ENCODE measurements at regions not wholly inside any gene's neighbourhood (a gene's known extent, or its start where the extent isn't known, plus 50 kb on each side); places are given as distances from the start of the nearest gene placed in this dataset.

- H3K27me3 ChIP-seq, result peaks cover 0 to 5% (median 0%) of the 10 kb centered on the region in 9 donors
- H3K27ac ChIP-seq, result no peak overlapping the region
- no peaks in the 10 kb centered on the region for H3K4me1 ChIP-seq
- H3K36me3 ChIP-seq, result no peaks in the 10 kb centered on the region
- DNase-seq, result no peak
- intact Hi-C loops (cut with DNase I), result no loop called here
- H3K4me3 ChIP-seq, result no peak overlapping the region
- WGBS, 4 donors, result 70 to 75% (median 71%) methylated on average over 4 of the region's 4 CpGs
- TF ChIP-seq CTCF (IDR thresholded peaks at IDR 0.05), result no peak
- TF ChIP-seq POLR2A (IDR thresholded peaks at IDR 0.05), result no peak
- H3K9me3 ChIP-seq, result no peaks in the 10 kb centered on the region
- no peak for ATAC-seq
Measured at GRCh38 chr16:5378531-5378930, 280.9 kb upstream of the EEF2KMT start.

GRCh38 chr16:5377280-5377898, 279.8 kb upstream of the EEF2KMT start:
- intact Hi-C loops (cut with DNase I), result no loop called here
- peaks cover 0 to 5% (median 0%) of the 10 kb centered on the region in 9 donors for H3K27me3 ChIP-seq
- WGBS, 4 donors, result 38 to 42% (median 39%) methylated on average over 10 of the region's 10 CpGs

GRCh38 chr16:5374184-5374583, 276.6 kb upstream of the EEF2KMT start:
- no peaks in the 10 kb centered on the region for H3K36me3 ChIP-seq
- 63 to 71% (median 68%) methylated on average over 4 of the region's 4 CpGs for WGBS, 4 donors
- no peak overlapping the region for H3K27ac ChIP-seq
- H3K4me1 ChIP-seq, result no peaks in the 10 kb centered on the region
- peaks cover 0 to 5% (median 0%) of the 10 kb centered on the region in 9 donors for H3K27me3 ChIP-seq
- no peaks in the 10 kb centered on the region for H3K9me3 ChIP-seq
- ATAC-seq (no peak), DNase-seq (no peak)
- intact Hi-C loops (cut with DNase I), result no loop called here
- TF ChIP-seq CTCF (IDR thresholded peaks at IDR 0.05) (no peak), POLR2A (IDR thresholded peaks at IDR 0.05) (no peak)
- H3K4me3 ChIP-seq, result no peak overlapping the region

More at GRCh38 chr16:5377280-5377898, 279.8 kb upstream of the EEF2KMT start:
- no peaks in the 10 kb centered on the region for H3K9me3 ChIP-seq
- H3K27ac ChIP-seq, result no peak overlapping the region
- H3K36me3 ChIP-seq, result no peaks in the 10 kb centered on the region
- ATAC-seq (no peak), DNase-seq (no peak)
- H3K4me1 ChIP-seq, result no peaks in the 10 kb centered on the region
- H3K4me3 ChIP-seq, result no peak overlapping the region
- TF ChIP-seq POLR2A (IDR thresholded peaks at IDR 0.05) (no peak), CTCF (IDR thresholded peaks at IDR 0.05) (no peak)

DNA sequence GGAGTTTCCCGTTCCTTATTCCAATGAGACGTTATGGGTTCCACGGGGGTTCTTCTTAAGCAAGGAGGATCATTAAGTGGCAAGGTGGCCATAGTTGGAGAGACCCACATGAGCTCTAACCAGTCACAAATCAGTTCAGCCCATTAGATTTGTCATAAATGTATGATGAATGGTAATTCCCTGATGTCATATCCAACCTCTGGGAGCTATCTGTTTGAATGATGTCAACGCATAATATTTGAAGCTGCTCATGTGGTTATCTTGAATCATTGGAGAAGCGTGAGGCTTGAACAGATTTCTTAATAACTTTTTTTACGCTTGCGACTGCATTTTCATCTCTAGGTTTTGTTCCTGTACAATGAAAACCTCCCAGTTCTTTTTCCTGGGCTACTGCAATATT, 270.4 kb upstream of the EEF2KMT start:
- WGBS, 4 donors, result 73 to 89% (median 84%) methylated on average over 7 of the region's 7 CpGs
- Histone ChIP-seq H3K27me3 (no peaks in the 10 kb centered on the region), H3K9me3 (no peaks in the 10 kb centered on the region), H3K27ac (no peak overlapping the region), H3K4me3 (no peak overlapping the region), H3K36me3 (no peaks in the 10 kb centered on the region), H3K4me1 (no peaks in the 10 kb centered on the region)
- TF ChIP-seq POLR2A (IDR thresholded peaks at IDR 0.05), result no peak
- TF ChIP-seq CTCF (IDR thresholded peaks at IDR 0.05), result no peak
- ATAC-seq (no peak), DNase-seq (no peak)
- intact Hi-C loops (cut with DNase I), result no loop called here

Data from heart left ventricle (tissue), 16 donors.